Mesendoderm (in vitro differentiated cells): ENCODE measurements at regions not wholly inside any gene's neighbourhood (a gene's known extent, or its start where the extent isn't known, plus 50 kb on each side); places are given as distances from the start of the nearest gene placed in this dataset.

Experiments
- DNase-seq: peaks from one replicate; pipeline ENCODE4 v3.0.0; 2013
- H2AK5ac ChIP-seq: 2 replicates; pipeline ENCODE4 v1.6.1; 2013; ENCODE audit warnings: low read length, inconsistent platforms
- H2BK120ac ChIP-seq: 2 replicates; pipeline ENCODE4 v1.6.1; 2013; ENCODE audit warnings: low read depth, mild to moderate bottlenecking, low read length, moderate library complexity, mixed read lengths
- H2BK15ac ChIP-seq: replicated peaks from 2 replicates; pipeline ENCODE4 v1.6.1; 2013; ENCODE audit warnings: low read depth, mild to moderate bottlenecking, moderate library complexity
- H2BK5ac ChIP-seq: 2 replicates; pipeline ENCODE4 v1.6.1; 2013; ENCODE audit warnings: low read length, inconsistent platforms
- H3K18ac ChIP-seq: 2 replicates; pipeline ENCODE4 v1.6.1; 2013; ENCODE audit warnings: mild to moderate bottlenecking, low read length, mixed read lengths
- H3K23ac ChIP-seq: one replicate; pipeline ENCODE4 v1.6.1; 2013; ENCODE audit warnings: low read length
- H3K27ac ChIP-seq: 2 replicates; pipeline ENCODE4 v1.5.1; 2013; ENCODE audit warnings: low read depth, mild to moderate bottlenecking, inconsistent platforms, low read length, moderate library complexity
- H3K27me3 ChIP-seq: 2 replicates; pipeline ENCODE4 v1.6.1; 2013; ENCODE audit warnings: low read length, control low read depth, mild to moderate bottlenecking, inconsistent platforms; ENCODE audit not compliant: insufficient read depth, poor library complexity
- H3K36me3 ChIP-seq: 2 replicates; pipeline ENCODE4 v1.6.1; 2013; ENCODE audit warnings: low read length, inconsistent platforms; ENCODE audit not compliant: control insufficient read depth, insufficient read depth
- H3K4ac ChIP-seq: one replicate; pipeline ENCODE4 v1.6.1; 2013; ENCODE audit warnings: low read depth, mild to moderate bottlenecking, low read length, moderate library complexity
- H3K4me1 ChIP-seq: 2 replicates; pipeline ENCODE4 v1.6.1; 2013; ENCODE audit warnings: low read depth, low read length, inconsistent platforms; ENCODE audit not compliant: control insufficient read depth
- H3K4me2 ChIP-seq: 2 replicates; pipeline ENCODE4 v1.6.1; 2013; ENCODE audit warnings: low read length
- H3K4me3 ChIP-seq: 2 replicates; pipeline ENCODE4 v1.5.1; 2013; ENCODE audit warnings: mild to moderate bottlenecking, low read length
- H3K56ac ChIP-seq: one replicate; pipeline ENCODE4 v1.6.1; 2013; ENCODE audit warnings: low read length
- H3K79me1 ChIP-seq: 2 replicates; pipeline ENCODE4 v1.6.1; 2013; ENCODE audit warnings: low read length, inconsistent platforms
- H3K79me2 ChIP-seq: 2 replicates; pipeline ENCODE4 v1.6.1; 2013; ENCODE audit warnings: mild to moderate bottlenecking, low read length; ENCODE audit not compliant: control insufficient read depth, insufficient read depth
- H3K9ac ChIP-seq: 2 replicates; pipeline ENCODE4 v1.6.1; 2013; ENCODE audit warnings: low read length, inconsistent platforms
- H4K5ac ChIP-seq: one replicate; pipeline ENCODE4 v1.6.1; 2013; ENCODE audit warnings: low read length
- H4K8ac ChIP-seq: one replicate; pipeline ENCODE4 v1.6.1; 2013; ENCODE audit warnings: low read depth, mild to moderate bottlenecking, control low read depth, low read length, moderate library complexity
- WGBS: extraction: QIAGEN DNeasy Blood & Tissue Kit; methylation state at CpG from one replicate; pipeline ENCODE4 v1.1.7; 2013; ENCODE audit warnings: low lambda C conversion rate, missing lambda C conversion rate; ENCODE audit not compliant: insufficient coverage; ENCODE audit errors: extremely low coverage; 5-methylcytosine and 5-hydroxymethylcytosine counted together

DNA sequence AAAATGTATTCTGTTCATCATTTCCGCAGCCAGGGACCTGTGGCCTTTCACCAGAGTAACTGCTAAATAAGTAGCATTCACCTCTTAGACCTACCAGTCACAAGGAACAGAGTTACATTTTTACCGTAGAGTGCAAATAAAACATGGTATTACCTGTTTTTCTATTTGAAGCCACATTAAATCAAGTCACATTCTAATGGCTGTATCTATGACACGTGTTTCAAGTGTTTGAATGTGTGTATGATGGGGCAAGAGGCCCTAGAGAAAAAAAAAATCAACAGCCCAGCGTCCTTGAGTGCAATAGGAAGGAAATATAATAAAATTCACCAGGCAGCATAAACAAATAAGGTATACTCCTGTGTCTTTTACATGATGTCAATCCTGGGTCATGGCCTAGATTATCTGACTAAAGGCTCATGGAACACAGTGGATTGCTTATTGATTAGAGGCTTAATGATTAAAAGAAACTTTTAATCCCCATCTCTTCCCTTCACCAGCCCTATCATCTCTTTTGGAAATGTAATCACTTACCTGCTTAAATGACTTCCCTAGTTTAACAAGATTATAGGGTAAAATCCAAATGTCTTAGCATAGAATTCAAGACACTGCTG, 168.7 kb upstream of the CDH5 start:
- Histone ChIP-seq H3K4ac (no peak overlapping the region), H3K23ac (no peak overlapping the region), H3K4me2 (no peak overlapping the region), H3K27me3 (no peaks in the 10 kb centered on the region), H3K4me1 (no peaks in the 10 kb centered on the region), H2BK15ac (no peak overlapping the region), H3K9ac (no peak overlapping the region), H4K5ac (no peak overlapping the region), H2BK120ac (no peak overlapping the region), H3K79me2 (no peaks in the 10 kb centered on the region), H4K8ac (no peak overlapping the region), H3K79me1 (no peaks in the 10 kb centered on the region), H3K4me3 (no peak overlapping the region), H3K27ac (no peak overlapping the region), H2BK5ac (no peak overlapping the region), H3K36me3 (no peaks in the 10 kb centered on the region), H2AK5ac (no peak overlapping the region), H3K18ac (no peak overlapping the region), H3K56ac (no peak overlapping the region)
- no CpG with 5 or more reads among the region's 4 CpGs for WGBS
- DNase-seq: no peak

DNA sequence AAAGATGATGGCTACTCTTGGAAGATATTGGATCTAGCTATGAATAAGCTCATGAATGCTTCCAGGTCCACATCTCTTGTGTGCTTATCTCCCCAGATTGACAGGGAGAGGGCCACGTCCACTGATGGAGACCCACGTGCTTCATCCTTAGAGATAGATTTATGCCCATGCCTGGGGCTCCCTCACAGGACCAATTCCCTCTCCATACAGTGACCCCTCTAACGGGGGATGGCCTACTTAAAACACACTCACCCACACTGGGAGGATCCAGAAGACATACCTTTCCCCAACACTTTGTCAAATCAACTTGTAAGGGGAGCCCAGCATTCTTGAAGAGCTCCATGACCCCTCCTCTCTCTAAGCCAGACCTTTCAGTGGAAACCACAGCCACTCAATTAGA, 169.7 kb upstream of the CDH5 start:
- Histone ChIP-seq H3K79me1 (no peaks in the 10 kb centered on the region), H2AK5ac (no peak overlapping the region), H4K5ac (no peak overlapping the region), H3K18ac (no peak overlapping the region), H3K9ac (no peak overlapping the region), H3K4ac (no peak overlapping the region), H3K4me1 (no peaks in the 10 kb centered on the region), H4K8ac (no peak overlapping the region), H3K27me3 (no peaks in the 10 kb centered on the region), H2BK5ac (no peak overlapping the region), H3K79me2 (no peaks in the 10 kb centered on the region), H3K4me2 (no peak overlapping the region), H3K56ac (no peak overlapping the region), H2BK120ac (no peak overlapping the region), H2BK15ac (no peak overlapping the region), H3K27ac (no peak overlapping the region), H3K36me3 (no peaks in the 10 kb centered on the region), H3K23ac (no peak overlapping the region), H3K4me3 (no peak overlapping the region)
- DNase-seq: no peak
- WGBS: no CpG with 5 or more reads among the region's 3 CpGs

DNA sequence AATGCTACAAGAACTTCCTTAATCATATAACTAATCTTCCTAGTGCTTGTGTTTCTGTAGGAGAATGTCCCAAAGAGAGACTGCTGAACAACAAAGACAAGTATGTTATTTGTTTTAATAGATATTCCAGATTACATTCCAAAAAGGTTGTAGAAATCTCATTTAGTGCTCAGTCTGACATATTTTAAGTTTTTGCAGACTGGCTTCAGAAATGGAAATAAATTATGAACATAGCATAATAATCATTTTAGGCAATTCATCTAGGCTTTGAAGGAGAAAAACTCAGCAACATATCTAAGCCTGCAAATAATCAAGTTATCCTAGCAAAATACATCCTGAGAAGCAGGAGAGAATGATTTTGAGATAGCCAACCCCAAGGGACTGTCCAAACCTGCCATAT, 171.6 kb upstream of the CDH5 start:
- Histone ChIP-seq H2BK120ac (no peak overlapping the region), H3K79me1 (no peaks in the 10 kb centered on the region), H2BK15ac (no peak overlapping the region), H3K4me3 (no peak overlapping the region), H3K36me3 (no peaks in the 10 kb centered on the region), H4K5ac (no peak overlapping the region), H3K4me2 (no peak overlapping the region), H2BK5ac (no peak overlapping the region), H3K4ac (no peak overlapping the region), H3K27me3 (no peaks in the 10 kb centered on the region), H3K4me1 (no peaks in the 10 kb centered on the region), H3K79me2 (no peaks in the 10 kb centered on the region), H3K23ac (no peak overlapping the region), H2AK5ac (no peak overlapping the region), H3K27ac (no peak overlapping the region), H3K56ac (no peak overlapping the region), H4K8ac (no peak overlapping the region), H3K9ac (no peak overlapping the region), H3K18ac (no peak overlapping the region)
- DNase-seq: no peak

DNA sequence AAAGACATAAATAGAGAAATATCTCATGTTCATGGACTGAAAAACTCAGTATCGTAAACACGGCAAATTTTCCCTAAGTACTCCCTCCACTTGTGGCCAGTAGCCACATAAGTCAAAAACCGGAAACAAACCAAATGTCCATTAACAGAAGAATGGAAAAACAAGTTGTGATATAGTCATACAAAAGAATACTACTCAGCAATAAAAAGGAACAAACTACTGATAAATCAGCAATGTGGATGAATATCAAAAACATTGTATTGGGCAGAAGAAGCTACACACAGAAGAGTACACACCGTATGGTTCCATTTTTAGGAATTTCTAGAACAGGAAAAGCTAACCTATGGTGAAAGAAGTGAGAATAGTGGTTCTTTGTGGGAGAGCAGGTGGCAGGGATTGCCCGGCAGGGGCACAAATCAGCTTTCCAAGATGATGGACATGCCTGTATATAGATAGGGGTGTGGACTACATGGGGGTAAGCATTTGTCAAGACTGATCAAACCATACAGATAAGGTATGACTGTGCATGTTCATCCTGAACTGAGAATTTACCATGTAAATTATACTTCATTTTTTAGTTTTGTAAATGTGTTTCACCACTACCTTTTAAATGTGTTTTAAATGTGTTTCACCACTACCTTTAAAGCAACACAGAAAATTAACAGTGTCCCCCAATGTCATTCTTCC, 172.8 kb upstream of the CDH5 start:
- H3K56ac ChIP-seq: no peak overlapping the region
- no peak overlapping the region for H2AK5ac ChIP-seq
- H3K4me2 ChIP-seq: no peak overlapping the region
- no peaks in the 10 kb centered on the region for H3K79me1 ChIP-seq
- H3K4ac ChIP-seq: no peak overlapping the region
- no peak overlapping the region for H3K4me3 ChIP-seq
- no peak overlapping the region for H4K8ac ChIP-seq
- no peaks in the 10 kb centered on the region for H3K79me2 ChIP-seq
- no peak overlapping the region for H3K23ac ChIP-seq
- WGBS: no CpG with 5 or more reads among the region's 5 CpGs
- no peak overlapping the region for H2BK5ac ChIP-seq
- H3K9ac ChIP-seq: no peak overlapping the region
- no peak overlapping the region for H3K18ac ChIP-seq
- no peak overlapping the region for H4K5ac ChIP-seq
- H3K27me3 ChIP-seq: no peaks in the 10 kb centered on the region
- H3K4me1 ChIP-seq: no peaks in the 10 kb centered on the region
- H3K36me3 ChIP-seq: no peaks in the 10 kb centered on the region
- H3K27ac ChIP-seq: no peak overlapping the region
- no peak overlapping the region for H2BK15ac ChIP-seq
- DNase-seq: no peak
- no peak overlapping the region for H2BK120ac ChIP-seq

DNA sequence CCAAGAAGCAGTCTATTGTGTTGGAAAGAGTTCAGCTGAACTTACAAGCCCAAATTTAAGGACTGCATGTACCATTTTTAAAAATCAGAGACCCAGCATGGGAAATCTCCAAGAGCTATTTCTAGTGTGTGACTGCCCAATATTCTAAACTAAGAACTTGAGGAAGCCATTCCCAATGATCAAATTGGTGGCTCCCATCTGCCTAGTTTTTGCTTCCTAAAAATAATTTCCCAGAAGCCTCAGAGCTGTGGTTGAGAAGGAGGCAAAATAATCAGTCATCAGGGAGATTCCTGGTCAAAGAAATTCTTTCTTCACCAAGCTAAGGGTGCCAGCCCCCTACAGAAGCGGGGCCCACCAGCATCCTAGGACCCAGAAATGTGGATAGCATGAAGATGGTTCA, 176.1 kb upstream of the CDH5 start:
- H3K9ac ChIP-seq: no peak overlapping the region
- no peak for DNase-seq
- no peak overlapping the region for H3K56ac ChIP-seq
- H2BK5ac ChIP-seq: no peak overlapping the region
- H3K27me3 ChIP-seq: no peaks in the 10 kb centered on the region
- no peak overlapping the region for H3K18ac ChIP-seq
- H3K4me1 ChIP-seq: no peaks in the 10 kb centered on the region
- H3K79me2 ChIP-seq: no peaks in the 10 kb centered on the region
- H3K36me3 ChIP-seq: no peaks in the 10 kb centered on the region
- H3K4ac ChIP-seq: no peak overlapping the region
- no peak overlapping the region for H2AK5ac ChIP-seq
- H3K23ac ChIP-seq: no peak overlapping the region
- no peak overlapping the region for H2BK120ac ChIP-seq
- no peak overlapping the region for H4K5ac ChIP-seq
- WGBS: no CpG with 5 or more reads among the region's 1 CpG
- no peak overlapping the region for H3K27ac ChIP-seq
- no peak overlapping the region for H3K4me3 ChIP-seq
- H2BK15ac ChIP-seq: no peak overlapping the region
- H4K8ac ChIP-seq: no peak overlapping the region
- no peak overlapping the region for H3K4me2 ChIP-seq
- no peaks in the 10 kb centered on the region for H3K79me1 ChIP-seq

DNA sequence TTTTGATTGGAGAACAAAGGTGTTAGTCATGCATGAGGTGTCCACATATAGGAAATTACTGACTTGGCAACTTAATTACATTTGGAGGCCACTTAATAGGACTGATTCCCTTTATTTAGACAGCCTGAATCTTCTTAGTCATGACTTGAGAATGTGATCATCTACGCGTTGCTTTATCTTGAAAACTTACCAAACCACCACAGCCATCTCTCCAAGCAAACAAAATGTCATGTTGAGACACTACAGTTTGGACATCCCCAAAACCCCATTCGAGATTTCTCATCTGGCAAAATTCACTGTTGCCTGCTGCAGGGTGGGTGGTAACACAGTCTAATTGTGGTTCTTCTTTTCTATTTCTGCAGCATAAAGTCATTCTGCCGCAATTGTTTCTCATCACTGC, 176.5 kb upstream of the CDH5 start:
- WGBS: no CpG with 5 or more reads among the region's 4 CpGs
- H4K5ac ChIP-seq: no peak overlapping the region
- no peak overlapping the region for H3K27ac ChIP-seq
- H3K23ac ChIP-seq: no peak overlapping the region
- H3K56ac ChIP-seq: no peak overlapping the region
- no peak overlapping the region for H2BK15ac ChIP-seq
- no peaks in the 10 kb centered on the region for H3K79me1 ChIP-seq
- H3K4me2 ChIP-seq: no peak overlapping the region
- H3K79me2 ChIP-seq: no peaks in the 10 kb centered on the region
- no peak overlapping the region for H3K9ac ChIP-seq
- H3K4me3 ChIP-seq: no peak overlapping the region
- no peak overlapping the region for H3K4ac ChIP-seq
- no peak overlapping the region for H4K8ac ChIP-seq
- H3K36me3 ChIP-seq: no peaks in the 10 kb centered on the region
- DNase-seq: no peak
- no peak overlapping the region for H2BK120ac ChIP-seq
- H3K4me1 ChIP-seq: no peaks in the 10 kb centered on the region
- H3K18ac ChIP-seq: no peak overlapping the region
- no peak overlapping the region for H2AK5ac ChIP-seq
- no peaks in the 10 kb centered on the region for H3K27me3 ChIP-seq
- H2BK5ac ChIP-seq: no peak overlapping the region
